A673 (cell line): ENCODE measurements at regions not wholly inside any gene's neighbourhood (a gene's known extent, or its start where the extent isn't known, plus 50 kb on each side); places are given as distances from the start of the nearest gene placed in this dataset.

Experiments
- BruUV-seq: library from RNA; stranded (reverse); fragments of 400-500 nt; replicated peaks from 2 replicates; lab custom pipeline; 2021; lab: Mats Ljungman, UMichigan
- CTCF ChIA-PET: fragments of 300-600 bp; sonication (Branson Sonifier 250); formaldehyde crosslinking; loops from one replicate; lab custom pipeline; 2022; ENCODE audit warnings: antibody characterized with exemption; lab: Charles Lee
- POLR2A ChIA-PET: fragments of 300-600 bp; sonication (Branson Sonifier 250); formaldehyde crosslinking; loops from one replicate; lab custom pipeline; 2022; ENCODE audit warnings: antibody characterized with exemption; ENCODE audit not compliant: low non-redundant PET; lab: Charles Lee
- DNase-seq: peaks from one replicate; pipeline ENCODE4 v3.0.0-alpha.2; 2015; ENCODE audit warnings: low spot score
- H3K27ac ChIP-seq: fragments of 200-600 bp; sonication (generic); 2 replicates; pipeline ENCODE4 v1.5.1; 2016; ENCODE audit warnings: mixed run types, low read depth, mild to moderate bottlenecking, mixed read lengths, antibody characterized with exemption, low read length; ENCODE audit not compliant: poor library complexity, severe bottlenecking
- H3K27me3 ChIP-seq: fragments of 200-600 bp; sonication (generic); replicated peaks from 2 replicates; pipeline ENCODE4 v1.6.1; 2017; ENCODE audit warnings: mixed run types, low read depth, mild to moderate bottlenecking, mixed read lengths, antibody characterized with exemption, low read length; ENCODE audit not compliant: insufficient read depth, poor library complexity
- H3K36me3 ChIP-seq: fragments of 200-600 bp; sonication (generic); 2 replicates; pipeline ENCODE4 v1.6.1; 2016; ENCODE audit warnings: mixed run types, mild to moderate bottlenecking, mixed read lengths, antibody characterized with exemption, low read length; ENCODE audit not compliant: insufficient read depth, poor library complexity, severe bottlenecking
- H3K4me1 ChIP-seq: fragments of 200-600 bp; sonication (generic); 2 replicates; pipeline ENCODE4 v1.6.1; 2017; ENCODE audit warnings: mixed run types, mild to moderate bottlenecking, mixed read lengths, antibody characterized with exemption, low read length; ENCODE audit not compliant: insufficient read depth, poor library complexity, severe bottlenecking
- H3K4me3 ChIP-seq: fragments of 200-600 bp; sonication (generic); 2 replicates; pipeline ENCODE4 v1.5.1; 2016; ENCODE audit warnings: low read depth, mixed run types, mild to moderate bottlenecking, mixed read lengths, low read length; ENCODE audit not compliant: poor library complexity, severe bottlenecking
- H3K9me3 ChIP-seq: fragments of 200-600 bp; sonication (generic); 2 replicates; pipeline ENCODE4 v1.6.1; 2016; ENCODE audit warnings: mixed run types, low read depth, mild to moderate bottlenecking, mixed read lengths, antibody characterized with exemption, low read length; ENCODE audit not compliant: poor library complexity, severe bottlenecking
- CTCF ChIP-seq: fragments of 300-800, 200-600 bp; sonication (generic); conservative IDR thresholded peaks from 2 replicates; pipeline ENCODE4 v1.5.1; 2017; ENCODE audit warnings: low read depth, mild to moderate bottlenecking, antibody characterized with exemption, low read length, moderate library complexity, mixed read lengths
- EZH2 ChIP-seq: fragments of 200-600 bp; sonication (generic); IDR thresholded peaks from 2 replicates; pipeline ENCODE4 v1.6.1; 2017; ENCODE audit warnings: borderline replicate concordance, low read depth, mild to moderate bottlenecking, mixed read lengths, antibody characterized with exemption, low read length; ENCODE audit not compliant: poor library complexity, severe bottlenecking
- intact Hi-C: fragments of 100-400 bp; cut with micrococcal nuclease; formaldehyde crosslinking; loops from one replicate; pipeline ENCODE4 v1.10.0; 2022; ENCODE audit not compliant: unreplicated experiment

GRCh38 chr12:77761286-77761685 lies 69.4 kb upstream of the NAV3 start:
- no peak for TF ChIP-seq CTCF
- TF ChIP-seq EZH2 = no peak
- no peak overlapping the region for H3K27ac ChIP-seq
- intact Hi-C loops = no loop called here
- H3K9me3 ChIP-seq = no peaks in the 10 kb centered on the region
- H3K4me3 ChIP-seq = no peak overlapping the region
- BruUV-seq = no TSS peak
- ChIA-PET POLR2A (no interaction called here), CTCF (no interaction called here)
- no peaks in the 10 kb centered on the region for H3K36me3 ChIP-seq
- H3K27me3 ChIP-seq = no peaks in the 10 kb centered on the region
- H3K4me1 ChIP-seq = peaks cover 10% of the 10 kb centered on the region
- DNase-seq = no peak

GRCh38 chr12:77760271-77761025 lies 70.2 kb upstream of the NAV3 start:
- CTCF ChIA-PET = no interaction called here
- no peaks in the 10 kb centered on the region for H3K36me3 ChIP-seq
- H3K4me3 ChIP-seq = no peak overlapping the region
- TF ChIP-seq EZH2 = no peak
- TF ChIP-seq CTCF = no peak
- no peak overlapping the region for H3K27ac ChIP-seq
- DNase-seq = no peak
- no TSS peak for BruUV-seq
- intact Hi-C loops = no loop called here
- peaks cover 8% of the 10 kb centered on the region for H3K4me1 ChIP-seq
- POLR2A ChIA-PET = no interaction called here
- no peaks in the 10 kb centered on the region for H3K27me3 ChIP-seq
- no peaks in the 10 kb centered on the region for H3K9me3 ChIP-seq

- no peaks in the 10 kb centered on the region for H3K9me3 ChIP-seq
- DNase-seq = no peak
- BruUV-seq = no TSS peak
- no peaks in the 10 kb centered on the region for H3K36me3 ChIP-seq
- TF ChIP-seq EZH2 (no peak), CTCF (no peak)
- no peaks in the 10 kb centered on the region for H3K27me3 ChIP-seq
- ChIA-PET CTCF (no interaction called here), POLR2A (no interaction called here)
- no peak overlapping the region for H3K4me3 ChIP-seq
- intact Hi-C loops = no loop called here
- no peaks in the 10 kb centered on the region for H3K4me1 ChIP-seq
- H3K27ac ChIP-seq = no peak overlapping the region
Observed at GRCh38 chr12:77754086-77754485, 76.6 kb upstream of the NAV3 start.
